HG03571 (cell line): ENCODE measurements at regions not wholly inside any gene's neighbourhood (a gene's known extent, or its start where the extent isn't known, plus 50 kb on each side); places are given as distances from the start of the nearest gene placed in this dataset.
"Not testable (repeated sequence)": the region's sequence is repeated elsewhere in the genome, so short reads cannot be mapped to it uniquely, and the experiment has no call there.

Experiments used
- ATAC-seq: cut with Tn5 transposase; IDR thresholded peaks from one replicate; pipeline ENCODE4 v1.9.1; 2021; ENCODE audit not compliant: unreplicated experiment

DNA sequence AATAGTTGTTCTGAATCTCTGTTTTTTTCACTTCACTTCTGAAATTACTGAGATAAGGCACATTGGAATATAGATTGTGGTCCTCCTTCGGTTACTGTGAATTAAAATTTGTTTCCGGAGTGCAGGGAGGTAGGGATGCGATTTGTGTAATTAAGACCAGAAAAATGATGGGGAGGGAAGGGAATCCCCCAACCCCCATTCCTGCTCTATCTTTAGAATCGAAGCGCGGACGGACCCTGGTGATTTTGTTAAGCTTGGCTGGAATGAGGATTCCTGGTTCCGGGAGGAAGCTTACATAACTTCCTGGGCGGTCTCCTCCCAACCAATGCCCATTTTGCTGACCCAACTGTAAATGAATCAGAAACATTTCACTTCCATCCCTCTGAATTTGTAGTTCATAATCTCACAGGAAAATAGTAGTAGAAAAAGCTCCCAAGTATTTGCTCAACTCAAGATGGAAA is 220.1 kb upstream of the MSX2 start:
- ATAC-seq, result no peak

DNA sequence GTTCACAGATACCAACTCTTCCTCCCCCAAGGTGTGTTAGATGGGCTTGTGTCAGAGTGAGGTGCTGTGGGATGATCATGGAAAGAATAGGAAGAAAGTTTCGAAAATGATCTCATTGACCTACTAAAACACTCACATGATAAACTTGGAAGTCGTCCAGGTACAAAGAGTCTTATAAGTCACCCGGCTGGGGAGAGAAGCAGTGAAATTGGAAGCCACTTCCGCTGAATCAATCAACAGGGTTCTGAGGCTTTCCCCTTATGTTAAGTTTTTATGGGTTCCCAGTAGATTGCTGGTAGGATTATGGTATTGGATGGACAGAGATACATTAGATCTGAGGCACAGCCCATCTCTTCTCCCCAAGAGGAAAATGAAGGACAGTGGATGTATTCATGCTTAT is 218.8 kb upstream of the MSX2 start:
- no peak for ATAC-seq

DNA sequence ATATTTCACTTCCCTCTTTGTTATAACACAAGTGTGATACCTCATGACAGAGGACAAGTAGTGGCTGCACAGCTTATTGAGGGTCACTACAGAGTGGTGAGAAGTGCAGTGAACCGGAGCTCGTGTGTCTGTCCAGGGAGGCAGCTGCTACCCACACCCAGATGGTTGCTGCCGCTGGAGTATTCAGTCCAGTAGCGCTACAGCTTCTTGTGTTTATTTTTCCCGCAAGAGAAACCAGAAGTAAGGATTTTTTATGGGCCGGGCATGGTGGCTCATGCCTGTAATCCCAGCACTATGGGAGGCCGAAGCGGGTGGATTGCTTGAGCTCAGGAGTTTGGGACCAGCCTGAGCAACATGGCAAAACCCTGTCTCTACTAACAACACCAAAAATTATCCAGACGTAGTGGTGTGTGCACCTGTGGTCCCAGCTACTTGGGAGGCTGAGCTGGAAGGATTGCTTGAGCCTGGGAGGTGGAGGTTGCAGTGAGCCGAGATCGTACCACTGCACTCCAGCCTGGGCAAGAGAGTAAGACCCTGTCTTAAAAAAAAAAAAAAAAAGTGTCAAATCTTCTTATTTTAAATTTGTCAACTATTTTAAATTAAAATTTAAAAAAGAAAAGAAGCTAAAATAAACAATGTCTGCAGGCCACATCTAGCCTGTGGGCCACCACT is 213.5 kb upstream of the MSX2 start:
- ATAC-seq, result not testable (repeated sequence)

DNA sequence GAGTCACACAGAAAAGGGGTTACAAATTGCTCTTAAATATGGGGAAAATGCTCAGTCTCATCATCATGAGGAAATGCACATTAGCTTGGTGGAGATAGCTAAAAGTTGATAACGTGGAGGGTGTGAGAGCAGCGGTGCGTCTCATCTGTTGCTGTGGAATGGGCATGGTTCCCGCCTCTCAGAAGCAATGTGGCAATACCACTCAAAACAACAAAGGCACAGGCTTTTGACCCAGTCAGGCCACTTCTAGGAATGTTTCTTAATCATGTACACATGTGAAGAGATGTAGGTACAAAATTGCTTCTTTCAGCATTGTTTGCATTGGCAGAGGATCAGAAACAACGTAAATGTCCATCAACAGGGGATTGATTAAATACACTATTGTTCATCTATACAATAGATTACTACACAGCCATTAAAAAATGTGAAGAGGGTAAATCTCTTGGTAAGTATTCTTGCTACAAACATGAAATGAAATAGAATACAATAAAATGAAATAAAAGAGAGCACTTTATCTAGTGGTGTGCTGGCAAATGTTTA is 212.6 kb upstream of the MSX2 start:
- ATAC-seq, result no peak

DNA sequence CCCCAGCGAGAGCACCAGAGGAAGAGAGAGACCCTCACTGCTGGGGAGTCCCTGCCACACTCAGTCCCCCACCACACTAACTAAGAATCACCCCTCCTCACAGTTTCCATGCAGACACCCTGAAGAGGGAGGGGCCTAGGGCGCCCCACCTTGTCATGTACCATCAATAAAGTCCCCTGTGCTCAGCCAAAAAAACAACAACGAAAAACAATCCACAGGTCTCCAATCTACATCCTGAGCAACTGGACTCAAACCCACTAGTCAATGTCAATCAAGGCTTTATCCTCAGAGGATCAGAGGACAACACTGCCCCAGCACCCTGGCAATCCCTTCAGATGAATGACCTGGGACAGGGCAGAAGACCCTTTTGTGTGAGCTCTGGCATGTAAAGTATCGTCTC is 210.1 kb upstream of the MSX2 start:
- ATAC-seq, result no peak

DNA sequence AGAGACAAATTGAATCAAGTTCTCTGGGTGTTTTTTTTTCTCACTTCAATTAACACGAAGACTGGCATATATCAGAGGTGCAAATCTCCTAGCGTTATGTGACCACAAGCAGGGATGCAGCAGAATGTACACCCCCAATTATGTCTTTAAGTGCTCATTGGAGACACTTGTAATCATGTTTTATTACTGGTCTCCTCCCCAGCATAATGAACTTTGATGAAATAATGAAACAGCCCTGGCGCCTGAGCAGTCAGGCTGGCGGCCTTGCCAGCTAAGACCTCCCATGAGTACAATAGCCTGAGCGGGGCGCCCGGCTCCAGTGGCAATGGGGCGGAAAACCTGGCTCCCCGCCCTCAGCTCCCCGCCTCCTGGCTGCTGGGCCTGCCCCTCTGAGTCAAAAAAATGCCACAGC is 209.4 kb upstream of the MSX2 start:
- no peak for ATAC-seq

DNA sequence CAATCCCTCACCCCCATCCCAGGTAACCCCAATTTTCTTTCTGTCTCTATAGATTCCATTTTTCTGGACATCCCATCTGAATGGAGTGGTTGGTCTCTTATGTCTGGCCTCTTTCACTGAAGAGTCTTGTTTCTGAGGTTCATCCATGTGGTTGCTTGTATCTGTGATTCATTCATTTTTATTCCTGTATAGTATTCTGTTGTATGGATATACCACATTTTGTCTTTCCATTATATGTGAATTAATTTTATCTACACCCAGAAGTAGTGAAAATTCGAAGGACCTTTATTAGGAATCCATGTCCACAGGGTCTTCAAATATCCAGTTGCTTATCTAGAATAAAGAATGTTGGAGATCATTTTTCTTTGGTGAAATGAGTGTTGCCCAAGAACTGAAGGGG is 207.6 kb upstream of the MSX2 start:
- ATAC-seq, result no peak

DNA sequence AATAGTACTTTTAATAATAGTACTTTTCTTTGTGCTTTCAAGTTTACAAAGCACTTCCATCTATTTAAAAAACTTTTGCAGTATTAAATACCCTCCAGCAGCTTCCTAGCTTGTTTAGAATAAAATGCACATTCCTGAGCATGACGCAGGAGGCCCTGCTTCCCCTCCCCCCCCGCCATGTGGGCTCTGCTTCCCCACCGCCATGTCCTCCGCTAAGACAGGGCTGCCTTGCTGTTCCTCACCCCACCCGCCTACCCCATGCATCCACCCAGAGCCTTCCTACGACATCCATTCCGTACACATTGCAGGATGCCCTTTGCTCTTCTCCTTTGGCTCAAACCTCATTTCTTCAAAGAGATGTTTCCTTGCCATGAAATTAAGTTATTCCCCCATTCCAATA is 205.9 kb upstream of the MSX2 start:
- ATAC-seq, result no peak

DNA sequence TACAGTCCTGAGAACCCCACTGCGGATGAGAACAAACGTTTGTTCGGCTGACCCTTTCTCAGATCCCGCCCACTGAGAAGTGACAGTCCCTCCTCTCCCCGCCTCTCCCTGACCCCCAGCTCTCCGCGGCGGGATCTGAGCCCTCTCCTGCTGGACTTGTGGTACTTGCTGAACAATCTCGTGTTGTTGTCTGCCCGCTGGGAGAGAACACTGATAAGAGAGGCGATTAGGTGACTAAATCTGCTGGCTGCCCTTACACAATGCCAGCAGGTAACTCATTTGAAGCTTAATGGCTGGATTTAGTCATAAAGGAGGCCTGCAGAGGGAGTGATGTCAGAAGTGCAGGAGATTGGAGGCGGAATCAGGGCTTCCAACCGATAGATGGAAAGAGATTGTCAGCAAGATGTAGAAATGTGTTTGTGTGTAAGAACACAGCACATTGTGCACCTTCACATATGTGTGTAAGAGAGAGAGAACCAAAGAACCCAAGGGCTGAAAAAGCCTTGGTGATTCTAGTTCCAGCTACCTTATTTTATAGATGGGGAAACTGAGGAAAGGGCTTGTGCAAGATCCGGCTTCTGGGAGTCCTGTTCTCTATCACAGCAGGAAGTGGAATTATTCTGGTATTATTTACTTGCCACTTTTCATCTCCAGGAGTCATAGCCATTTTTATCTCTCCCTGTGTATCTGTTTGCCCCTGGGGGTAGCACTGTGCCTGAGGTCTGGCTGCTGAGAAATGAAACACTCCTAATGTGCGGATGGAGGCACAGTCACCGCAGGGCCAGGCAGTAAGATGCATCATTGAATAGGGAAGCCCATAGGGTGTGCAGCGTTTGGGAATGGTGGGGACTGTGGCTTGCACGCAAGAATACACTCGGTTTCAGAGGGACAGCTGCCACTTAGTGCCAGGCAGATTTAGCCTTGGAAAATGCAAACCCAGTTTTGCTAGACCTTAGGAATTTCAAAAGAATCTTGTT is 203.7 kb upstream of the MSX2 start:
- ATAC-seq, result no peak

DNA sequence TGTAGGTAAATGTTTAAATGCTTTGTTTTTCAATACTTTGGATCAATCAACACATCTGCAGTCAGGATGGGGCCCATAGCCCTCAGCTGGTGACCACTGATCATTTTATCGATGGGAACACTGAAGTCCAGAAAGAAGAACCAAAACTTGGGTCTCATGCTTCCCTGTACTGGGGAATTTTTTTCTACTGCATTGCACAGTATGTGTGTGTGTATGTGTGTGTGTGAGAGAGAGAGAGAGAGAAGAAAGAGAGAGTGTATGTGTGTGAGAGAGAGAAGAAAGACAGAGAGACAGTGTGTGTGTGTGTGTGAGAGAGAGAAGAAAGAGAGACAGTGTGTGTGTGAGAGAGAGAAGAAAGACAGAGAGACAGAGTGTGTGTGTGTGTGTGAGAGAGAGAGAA is 202.9 kb upstream of the MSX2 start:
- ATAC-seq, result no peak

DNA sequence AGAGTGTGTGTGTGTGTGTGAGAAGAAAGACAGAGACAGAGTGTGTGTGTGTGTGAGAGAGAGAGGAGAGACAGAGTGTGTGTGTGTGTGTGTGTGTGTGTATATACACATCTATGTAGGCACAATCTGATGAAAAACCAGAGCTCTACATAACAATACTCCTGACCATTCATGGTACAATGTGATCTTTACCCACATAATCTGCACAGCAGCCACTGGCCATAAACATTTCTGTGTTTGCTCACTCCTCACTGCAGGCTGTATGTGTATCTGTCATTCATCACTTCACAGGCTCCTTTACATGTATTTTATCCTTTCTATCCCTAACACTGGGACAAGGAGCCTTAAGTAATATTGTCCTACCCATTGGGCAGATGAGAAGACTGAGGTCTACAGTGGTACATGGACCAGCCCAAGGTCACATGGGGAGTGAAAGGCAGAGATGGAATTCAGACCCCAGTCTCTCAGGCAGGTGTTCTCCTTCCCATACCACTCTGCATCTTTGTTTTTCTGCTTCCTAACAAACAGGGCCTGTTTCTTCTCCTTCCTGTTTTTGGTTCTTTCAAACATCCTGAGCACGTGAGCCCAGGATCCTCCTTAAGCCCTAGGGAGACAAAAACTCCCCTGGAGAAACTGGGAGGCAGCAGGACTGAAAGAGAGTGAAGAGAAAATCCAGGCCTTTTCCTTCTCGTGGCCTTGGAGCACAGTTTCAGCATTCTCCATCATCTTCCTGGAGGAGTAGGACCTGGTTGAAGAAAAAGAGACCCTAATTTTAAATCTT is 201.7 kb upstream of the MSX2 start:
- no peak for ATAC-seq

DNA sequence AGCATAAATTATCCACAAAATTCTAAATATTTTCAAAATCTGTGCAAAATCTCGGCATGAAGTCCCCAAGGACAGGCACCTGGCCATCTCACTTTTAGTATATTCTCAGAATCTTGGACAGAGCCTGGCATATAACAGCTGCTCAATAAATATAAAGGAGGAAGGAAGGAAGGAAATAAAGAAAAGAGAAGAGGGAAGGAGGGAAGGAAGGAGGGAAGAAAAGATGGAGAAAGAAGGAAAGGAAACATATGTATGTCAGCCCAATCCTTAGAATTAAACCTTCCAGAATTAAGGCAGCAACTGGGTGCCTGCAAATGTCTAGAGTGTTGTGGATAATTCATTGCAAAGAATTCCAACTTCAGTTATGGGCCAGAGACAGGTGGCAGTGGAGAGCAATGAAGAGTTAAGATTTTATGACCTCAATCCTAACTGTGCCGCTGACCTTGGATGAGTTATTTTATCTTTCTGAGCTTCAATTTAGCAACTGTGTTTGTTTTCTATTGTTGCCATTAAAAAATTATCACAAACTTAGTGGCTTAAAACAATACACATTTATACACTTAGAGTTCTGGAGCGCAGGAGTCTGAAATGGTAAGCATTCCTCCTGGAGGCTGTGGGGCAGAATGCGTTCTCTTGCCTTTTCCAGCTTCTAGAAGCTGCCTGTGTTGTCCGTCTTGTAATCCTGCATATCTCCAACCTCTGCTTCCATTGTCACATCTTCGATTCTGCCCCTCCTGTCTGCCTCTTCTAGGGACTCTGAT is 200.9 kb upstream of the MSX2 start:
- no peak for ATAC-seq

DNA sequence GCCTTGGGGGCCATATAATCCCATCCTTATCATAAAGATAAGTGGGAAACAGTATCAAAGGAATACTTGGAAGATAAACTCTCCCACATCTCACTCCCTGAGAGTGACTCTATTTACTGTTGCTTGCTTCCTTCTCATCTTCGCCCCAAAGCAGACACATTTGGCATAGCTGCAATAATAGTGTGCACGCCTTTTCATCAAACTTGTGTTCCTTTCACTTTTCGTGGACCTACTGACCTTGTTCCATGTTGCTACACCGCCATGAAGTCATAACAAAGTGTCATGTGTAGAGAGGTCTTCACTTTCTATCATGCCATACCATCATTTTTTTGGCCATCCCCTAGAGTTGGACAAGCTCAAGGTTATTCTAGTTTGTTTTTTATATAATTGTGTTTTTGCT is 200.0 kb upstream of the MSX2 start:
- no peak for ATAC-seq

DNA sequence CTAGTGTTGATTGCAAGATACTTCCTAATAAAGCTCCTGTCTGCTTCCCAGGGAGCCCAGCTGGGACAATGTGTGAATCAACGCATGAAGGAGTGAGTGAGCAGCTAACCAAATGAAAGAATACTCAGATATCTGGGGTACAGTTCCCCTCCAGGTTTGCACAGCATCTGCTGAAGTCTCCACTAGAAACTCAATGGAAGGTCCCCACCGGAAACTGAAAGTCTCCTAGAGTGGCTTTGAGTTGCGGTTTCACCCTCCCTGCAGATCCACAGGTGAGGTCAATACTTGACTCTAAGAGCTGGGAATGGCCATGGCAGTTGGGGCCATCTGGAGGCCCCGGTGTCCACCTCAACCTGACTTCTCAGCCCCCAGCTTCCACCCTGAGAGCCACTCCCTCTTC is 198.2 kb upstream of the MSX2 start:
- ATAC-seq, result no peak

DNA sequence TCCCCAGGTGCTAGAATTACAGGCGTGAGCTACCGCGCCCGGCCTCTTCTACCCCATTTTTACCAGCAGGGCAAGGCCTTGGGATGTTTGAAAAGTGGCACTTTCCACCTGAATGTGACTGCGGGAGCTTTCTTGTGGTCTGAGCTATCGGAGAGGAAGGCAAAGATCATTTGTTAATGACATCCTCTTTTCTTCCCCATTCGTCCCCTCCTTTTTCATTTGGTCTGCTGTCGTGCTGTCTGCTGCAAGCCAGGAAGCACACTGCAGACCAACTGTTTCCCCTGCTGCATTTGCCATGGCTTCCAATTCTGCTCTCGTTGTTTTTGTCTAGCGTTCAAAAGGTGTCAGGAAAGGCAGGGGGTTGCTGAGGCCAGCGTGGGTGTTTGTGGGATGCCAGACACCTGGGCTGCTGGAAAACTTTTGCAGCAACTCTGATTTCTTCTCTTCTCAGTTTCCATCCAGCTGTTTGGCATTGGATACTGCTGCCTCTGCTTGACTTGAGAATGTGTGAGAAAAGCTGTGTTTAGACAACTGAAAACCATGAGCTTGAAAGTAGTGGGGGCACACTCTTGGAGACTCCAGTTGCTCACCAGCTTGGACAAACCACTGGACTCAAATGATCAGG is 196.4 kb upstream of the MSX2 start:
- no peak for ATAC-seq

DNA sequence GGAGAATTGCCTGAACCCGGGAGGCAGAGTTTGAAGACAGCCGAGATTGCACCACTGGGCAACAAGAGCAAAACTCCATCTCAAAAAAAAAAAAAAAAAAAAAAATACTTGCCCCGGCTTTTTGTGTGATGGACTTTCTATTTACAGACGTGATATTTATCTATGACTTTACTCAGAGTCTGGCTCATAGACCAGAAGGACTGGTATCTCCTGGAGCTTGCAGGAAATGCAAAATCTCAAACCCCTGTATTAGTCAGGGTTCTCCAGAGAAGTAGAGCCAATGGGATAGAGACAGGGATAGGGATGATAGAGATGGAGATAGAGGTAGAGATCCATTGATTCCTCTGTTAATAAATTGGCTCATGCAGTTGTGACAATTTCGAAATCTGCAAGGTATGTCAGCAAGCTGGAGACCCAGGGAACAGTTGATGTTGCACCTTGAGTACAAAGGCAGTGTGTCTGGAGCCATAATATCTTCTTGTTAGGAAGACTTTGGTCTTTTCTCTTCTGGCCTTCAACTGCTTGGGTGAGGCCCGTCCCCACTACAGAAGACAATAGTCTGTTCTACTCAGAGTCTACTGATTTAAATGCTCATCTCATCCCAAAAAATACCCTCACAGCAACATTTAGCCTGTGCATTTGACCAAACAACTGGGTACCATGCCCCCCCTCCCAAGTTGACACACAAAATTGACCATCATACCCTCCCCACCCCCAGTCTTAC is 195.4 kb upstream of the MSX2 start:
- ATAC-seq, result no peak

DNA sequence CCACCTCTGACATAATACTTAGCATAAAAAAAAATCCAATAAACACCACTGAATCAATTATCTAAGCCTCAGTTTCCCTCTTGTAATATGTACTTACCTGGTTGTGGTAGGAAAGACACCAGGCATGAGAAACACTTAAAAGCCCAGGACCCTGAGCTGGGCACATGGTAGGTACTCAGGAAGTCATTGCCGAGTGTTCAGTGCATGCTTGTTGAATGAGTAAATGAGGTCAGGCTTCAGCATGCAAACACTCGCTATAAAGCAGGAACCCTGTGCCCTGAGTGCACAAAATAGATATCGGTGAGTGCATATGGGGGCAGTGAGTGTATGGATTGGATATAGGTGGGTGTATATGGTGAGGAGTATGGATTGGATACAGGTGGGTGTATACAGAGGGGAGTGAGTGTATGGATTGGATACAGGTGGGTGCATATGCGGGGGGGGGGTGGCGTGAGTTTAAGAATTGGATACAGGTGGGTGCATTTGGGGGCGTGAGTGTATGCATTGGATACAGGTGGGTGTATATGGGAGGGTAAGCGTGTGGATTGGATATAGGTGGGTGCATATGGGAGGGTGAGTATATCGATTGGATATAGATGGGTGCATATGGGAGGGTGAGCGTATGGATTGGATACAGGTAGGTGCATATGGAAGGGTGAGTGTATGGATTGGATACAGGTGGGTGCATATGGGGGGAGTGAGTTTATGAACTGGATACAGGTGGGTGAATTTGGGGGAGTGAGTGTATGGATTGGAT is 194.3 kb upstream of the MSX2 start:
- no peak for ATAC-seq

DNA sequence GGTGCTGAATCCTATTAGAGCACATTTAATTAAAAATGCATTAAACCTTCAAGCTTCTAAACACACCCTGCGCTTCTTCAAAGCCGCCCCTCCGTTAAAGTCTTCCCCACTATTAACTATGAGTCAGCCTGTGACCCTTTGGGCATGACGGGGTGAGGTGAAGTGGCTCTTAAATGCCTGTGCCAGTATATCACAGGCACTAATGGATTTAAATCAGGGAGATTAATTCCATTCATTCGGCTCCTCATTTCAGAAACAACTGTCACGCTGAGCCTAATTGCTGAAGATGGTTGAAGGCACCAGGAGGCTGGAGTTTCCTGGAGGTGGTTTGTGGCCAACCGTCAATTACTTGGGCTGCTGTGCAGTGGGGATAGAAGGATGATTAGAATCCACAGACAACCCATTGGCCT is 192.6 kb upstream of the MSX2 start:
- ATAC-seq, result no peak
